ENCODE measurements at regions not wholly inside any gene's neighbourhood (a gene's known extent, or its start where the extent isn't known, plus 50 kb on each side); places are given as distances from the start of the nearest gene placed in this dataset.

DNA sequence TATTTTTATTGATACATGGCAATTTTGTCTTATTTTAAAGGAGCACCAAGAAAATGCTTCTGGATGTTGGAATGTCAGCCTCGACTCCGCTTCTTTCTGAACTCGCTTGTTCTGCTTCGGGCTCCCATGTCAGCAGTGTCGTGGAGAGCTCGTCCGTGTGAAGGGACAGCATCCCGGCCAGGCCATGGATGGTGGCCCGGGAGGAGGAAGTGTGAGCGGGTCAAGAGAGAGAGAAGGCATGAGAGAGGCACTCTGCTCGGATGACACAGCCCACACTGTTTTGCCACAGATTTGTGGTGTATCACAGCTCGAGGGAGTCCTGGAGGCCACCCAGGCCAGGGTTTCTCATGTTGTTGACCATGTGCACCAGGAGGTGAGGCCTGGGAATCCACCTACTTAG lies 107.0 kb downstream of the TRAPPC11 start:
- H3K23ac ChIP-seq (ENCODE audit: low read depth, low read length): no peak overlapping the region
- H2BK20ac ChIP-seq (ENCODE audit: low read depth, low read length): no peak overlapping the region
- H3K79me1 ChIP-seq (ENCODE audit: low read depth in 1 of 2, low read length in 2 of 2): no peaks in the 10 kb centered on the region
- no peaks in the 10 kb centered on the region for H3K9me3 ChIP-seq (ENCODE audit: control insufficient read depth, insufficient read depth, low read length)
- POLR2A ChIA-PET (ENCODE audit: unreplicated experiment): no interaction called here
- no peak overlapping the region for H2AK9ac ChIP-seq (replicated peaks; ENCODE audit: low read depth, low read length, poor library complexity)
- peaks cover 5% of the 10 kb centered on the region; the same call in 1 of the 2 replicates for H3K27me3 ChIP-seq (ENCODE audit: control insufficient read depth, insufficient read depth, low read length)
- no TSS peak for BruUV-seq (replicated peaks)
- no peak overlapping the region for H3K56ac ChIP-seq (ENCODE audit: extremely low read depth, insufficient read depth, low read length)
- ATAC-seq (ENCODE audit: low read depth) (no peak), DNase-seq (no peak)
- H3K4me1 ChIP-seq (ENCODE audit: control insufficient read depth, insufficient read depth, low read length): no peaks in the 10 kb centered on the region
- WGBS, 2 experiments (ENCODE audit: extremely low coverage in 2 of 2, insufficient read length in 1 of 2): 78% methylated on average over 6 of the region's 12 CpGs; no CpG with 5 or more reads in 1 of the 2 experiments
- no peak overlapping the region for H3K4me2 ChIP-seq (ENCODE audit: low read depth, low read length)
- H3K36me3 ChIP-seq (ENCODE audit: control insufficient read depth, insufficient read depth, low read length): no peaks in the 10 kb centered on the region
- no peak overlapping the region for H3K4me3 ChIP-seq (ENCODE audit: insufficient read depth, low read depth, low read length)
- TF ChIP-seq SMC3 (IDR thresholded peaks at IDR 0.05; ENCODE audit: low read depth, low read length) (no peak), MAZ (IDR thresholded peaks at IDR 0.05; ENCODE audit: borderline replicate concordance, low read depth, low read length) (no peak)
- no peak overlapping the region for H2BK15ac ChIP-seq (ENCODE audit: low read depth, low read length)
- no peak overlapping the region for H4K8ac ChIP-seq (ENCODE audit: low read depth in 2 of 2, low read length in 2 of 2)
- H3K27ac ChIP-seq (ENCODE audit: insufficient read depth, low read length): no peak overlapping the region
- no peak overlapping the region for H4K91ac ChIP-seq (ENCODE audit: insufficient read depth, low read depth, low read length)
- no peak overlapping the region for H3K9ac ChIP-seq (ENCODE audit: low read depth, low read length)
- CTCF ChIA-PET: no interaction called here
- no peak overlapping the region for H3K18ac ChIP-seq (ENCODE audit: low read depth, low read length)
- in situ Hi-C loops (cut with MboI; ENCODE audit: low sequenced_read_pairs): no loop called here
- H4K20me1 ChIP-seq (ENCODE audit: insufficient read depth, low read length): no peaks in the 10 kb centered on the region
- H2BK5ac ChIP-seq (ENCODE audit: low read depth, low read length, poor library complexity, severe bottlenecking): no peak overlapping the region
- no peak overlapping the region for H4K5ac ChIP-seq (ENCODE audit: low read depth, low read length)
- H3K4ac ChIP-seq (ENCODE audit: low read depth, low read length): no peak overlapping the region
- H3K9me1 ChIP-seq (ENCODE audit: insufficient read depth, low read length): no peaks in the 10 kb centered on the region
- no peak overlapping the region for H2AFZ ChIP-seq (replicated peaks; ENCODE audit: low read length, poor library complexity)
- H3K14ac ChIP-seq (replicated peaks; ENCODE audit: low read depth, low read length): no peak overlapping the region
- H2BK120ac ChIP-seq (ENCODE audit: low read depth, low read length): no peak overlapping the region
- dilution Hi-C loops (cut with HindIII; ENCODE audit: low sequenced_read_pairs, unreplicated experiment): no loop called here
- intact Hi-C loops (cut with micrococcal nuclease): no loop called here
- H2AK5ac ChIP-seq (ENCODE audit: low read depth, low read length): no peak overlapping the region
